Brain microvascular endothelial cell (primary cell): ENCODE measurements at regions not wholly inside any gene's neighbourhood (a gene's known extent, or its start where the extent isn't known, plus 50 kb on each side); places are given as distances from the start of the nearest gene placed in this dataset.

Source experiments
- DNase-seq: peaks from one replicate; pipeline ENCODE4 v3.0.0-alpha.2; 2020
- H3K27ac ChIP-seq: fragments of 250-450 bp; sonication (Bioruptor Pico); 2 replicates; pipeline ENCODE4 v1.5.1; 2020; ENCODE audit warnings: mild to moderate bottlenecking, moderate library complexity
- H3K27me3 ChIP-seq: fragments of 250-450 bp; sonication (Bioruptor Pico); replicated peaks from 2 replicates; pipeline ENCODE4 v1.5.1; 2020; ENCODE audit warnings: mild to moderate bottlenecking
- H3K36me3 ChIP-seq: fragments of 250-450 bp; sonication (Bioruptor Pico); replicated peaks from 2 replicates; pipeline ENCODE4 v1.5.1; 2020; ENCODE audit warnings: mild to moderate bottlenecking
- H3K4me3 ChIP-seq: 2 replicates; pipeline ENCODE4 v1.5.1; 2011; ENCODE audit warnings: low read depth, mild to moderate bottlenecking, control low read depth, low read length, moderate library complexity
- CTCF ChIP-seq: IDR thresholded peaks from 2 replicates; pipeline ENCODE4 v1.5.1; 2011; ENCODE audit warnings: low read depth, mild to moderate bottlenecking, moderate library complexity, low read length, control low read depth, inconsistent platforms; ENCODE audit errors: missing control alignments
- in situ Hi-C: cut with HindIII; loops from 2 replicates; pipeline ENCODE4 v1.10.0; 2017; ENCODE audit warnings: low sequenced_read_pairs, low pct_ligation_motif_present

GRCh38 chr13:73480779-73481559 is 422.2 kb downstream of the KLF5 start:
- TF ChIP-seq CTCF = no peak
- H3K4me3 ChIP-seq = no peak overlapping the region
- H3K27me3 ChIP-seq = no peaks in the 10 kb centered on the region
- no peaks in the 10 kb centered on the region for H3K36me3 ChIP-seq
- in situ Hi-C loops = no loop called here
- H3K27ac ChIP-seq = no peak overlapping the region
- DNase-seq = no peak

- no peak for DNase-seq
- H3K27me3 ChIP-seq = no peaks in the 10 kb centered on the region
- TF ChIP-seq CTCF = no peak
- in situ Hi-C loops = no loop called here
- H3K36me3 ChIP-seq = no peaks in the 10 kb centered on the region
- no peak overlapping the region for H3K27ac ChIP-seq
- H3K4me3 ChIP-seq = no peak overlapping the region
Observed at GRCh38 chr13:73479856-73480255, 421.1 kb downstream of the KLF5 start.

GRCh38 chr13:73479351-73479750 is 420.5 kb downstream of the KLF5 start:
- in situ Hi-C loops = no loop called here
- H3K4me3 ChIP-seq = no peak overlapping the region
- TF ChIP-seq CTCF = no peak
- H3K27me3 ChIP-seq = no peaks in the 10 kb centered on the region
- H3K27ac ChIP-seq = no peak overlapping the region
- H3K36me3 ChIP-seq = no peaks in the 10 kb centered on the region
- DNase-seq = no peak

- no peak for TF ChIP-seq CTCF
- DNase-seq = no peak
- H3K27me3 ChIP-seq = no peaks in the 10 kb centered on the region
- in situ Hi-C loops = no loop called here
- H3K4me3 ChIP-seq = no peak overlapping the region
- H3K36me3 ChIP-seq = no peaks in the 10 kb centered on the region
- no peak overlapping the region for H3K27ac ChIP-seq
Observed at GRCh38 chr13:73477441-73477840, 418.6 kb downstream of the KLF5 start.

GRCh38 chr13:73473016-73473415 is 414.2 kb downstream of the KLF5 start:
- in situ Hi-C loops = no loop called here
- H3K27ac ChIP-seq = no peak overlapping the region

More at GRCh38 chr13:73473016-73473415, 414.2 kb downstream of the KLF5 start:
- no peak for TF ChIP-seq CTCF
- Histone ChIP-seq H3K4me3 (no peak overlapping the region), H3K36me3 (no peaks in the 10 kb centered on the region), H3K27me3 (no peaks in the 10 kb centered on the region)
- DNase-seq = no peak
